ENCODE measurements at regions not wholly inside any gene's neighbourhood (a gene's known extent, or its start where the extent isn't known, plus 50 kb on each side); places are given as distances from the start of the nearest gene placed in this dataset.

DNA sequence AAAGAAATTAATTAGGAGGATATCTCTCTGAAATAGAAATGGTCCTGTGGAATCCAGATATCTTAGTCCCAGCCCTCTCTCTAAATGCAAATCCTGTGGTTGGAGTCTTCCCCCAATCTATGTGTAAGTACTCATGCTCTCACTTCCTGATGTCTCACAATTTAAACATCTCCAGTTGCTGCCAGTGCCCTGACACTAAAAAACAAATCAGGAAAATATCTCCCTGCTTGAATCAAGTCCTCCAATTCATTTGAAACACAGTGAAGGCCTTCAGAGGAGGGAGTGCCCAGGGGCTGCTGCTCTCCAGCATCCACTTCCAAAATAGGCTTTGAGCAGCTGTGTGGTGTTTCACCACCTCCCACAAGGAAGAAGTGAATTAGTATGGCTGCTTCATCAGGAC lies 413.8 kb downstream of the RAD51AP2 start:
- Histone ChIP-seq H3K36me3 (ENCODE audit: control insufficient read depth in 2 of 2, extremely low read depth in 1 of 2, insufficient read depth in 2 of 2, low read length in 2 of 2) (no peaks in the 10 kb centered on the region), H3K4me3 (ENCODE audit: control insufficient read depth in 2 of 3, extremely low read depth in 1 of 3, insufficient read depth in 2 of 3, low read depth in 1 of 3, low read length in 3 of 3) (no peak overlapping the region), H4K20me1 (ENCODE audit: control insufficient read depth, extremely low read depth, insufficient read depth, low read length) (no peaks in the 10 kb centered on the region), H3K4me1 (ENCODE audit: control insufficient read depth, extremely low read depth, insufficient read depth, low read length) (no peaks in the 10 kb centered on the region), H3K9me1 (ENCODE audit: control insufficient read depth, extremely low read depth, insufficient read depth, low read length) (no peaks in the 10 kb centered on the region), H3K9me3 (ENCODE audit: control insufficient read depth, low read depth, low read length) (no peaks in the 10 kb centered on the region), H3K9ac (ENCODE audit: control insufficient read depth, extremely low read depth, insufficient read depth, low read length) (no peak overlapping the region), H2AFZ (ENCODE audit: control insufficient read depth, low read length) (no peak overlapping the region), H3K27me3 (ENCODE audit: control insufficient read depth, extremely low read depth, insufficient read depth, low read length) (no peaks in the 10 kb centered on the region), H3K27ac (ENCODE audit: control insufficient read depth, insufficient read depth, low read length) (no peak overlapping the region), H3K4me2 (ENCODE audit: control insufficient read depth, extremely low read depth, insufficient read depth, low read depth, low read length) (no peak overlapping the region), H3K79me2 (ENCODE audit: control insufficient read depth, insufficient read depth, low read length) (no peaks in the 10 kb centered on the region)
- dilution Hi-C loops (cut with MboI; ENCODE audit: extremely low pct_ligation_motif_present, low sequenced_read_pairs) = no loop called here
- DNase-seq (ENCODE audit: low read depth, low spot score) (no peak), FAIRE-seq (no peak)
- TF ChIP-seq, protein P1, sequence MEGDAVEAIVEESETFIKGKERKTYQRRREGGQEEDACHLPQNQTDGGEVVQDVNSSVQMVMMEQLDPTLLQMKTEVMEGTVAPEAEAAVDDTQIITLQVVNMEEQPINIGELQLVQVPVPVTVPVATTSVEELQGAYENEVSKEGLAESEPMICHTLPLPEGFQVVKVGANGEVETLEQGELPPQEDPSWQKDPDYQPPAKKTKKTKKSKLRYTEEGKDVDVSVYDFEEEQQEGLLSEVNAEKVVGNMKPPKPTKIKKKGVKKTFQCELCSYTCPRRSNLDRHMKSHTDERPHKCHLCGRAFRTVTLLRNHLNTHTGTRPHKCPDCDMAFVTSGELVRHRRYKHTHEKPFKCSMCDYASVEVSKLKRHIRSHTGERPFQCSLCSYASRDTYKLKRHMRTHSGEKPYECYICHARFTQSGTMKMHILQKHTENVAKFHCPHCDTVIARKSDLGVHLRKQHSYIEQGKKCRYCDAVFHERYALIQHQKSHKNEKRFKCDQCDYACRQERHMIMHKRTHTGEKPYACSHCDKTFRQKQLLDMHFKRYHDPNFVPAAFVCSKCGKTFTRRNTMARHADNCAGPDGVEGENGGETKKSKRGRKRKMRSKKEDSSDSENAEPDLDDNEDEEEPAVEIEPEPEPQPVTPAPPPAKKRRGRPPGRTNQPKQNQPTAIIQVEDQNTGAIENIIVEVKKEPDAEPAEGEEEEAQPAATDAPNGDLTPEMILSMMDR (optimal IDR thresholded peaks at IDR 0.05 in 1 of 3, IDR thresholded peaks at IDR 0.05 in 1 of 3, conservative IDR thresholded peaks at IDR 0.05 in 1 of 3; ENCODE audit: extremely low read depth in 1 of 3, insufficient read depth in 2 of 3, low read length in 3 of 3) = no peak
- TF ChIP-seq EZH2 (IDR thresholded peaks at IDR 0.05; ENCODE audit: low read length) = no peak

DNA sequence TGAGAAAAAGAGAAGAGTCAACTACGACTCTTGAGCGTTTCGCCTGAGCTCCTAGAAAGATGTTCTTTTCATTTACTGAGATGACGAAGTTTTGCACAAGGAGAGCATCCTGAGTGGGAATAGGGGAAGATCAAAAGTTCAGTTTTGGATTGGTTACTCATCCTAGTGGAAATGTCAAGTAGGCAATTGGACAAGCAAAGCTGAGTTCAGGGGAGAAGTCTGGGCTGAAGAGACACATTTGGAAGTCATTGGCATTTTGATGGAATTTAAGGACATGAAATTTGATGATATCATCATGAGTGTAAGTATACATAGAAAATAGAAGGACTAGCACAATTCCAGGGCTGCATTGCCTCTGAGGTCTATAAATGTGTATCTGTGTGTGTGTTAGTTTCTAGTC lies 416.6 kb downstream of the RAD51AP2 start:
- Histone ChIP-seq H3K79me2 (ENCODE audit: control insufficient read depth, insufficient read depth, low read length) (no peaks in the 10 kb centered on the region), H3K4me1 (ENCODE audit: control insufficient read depth, extremely low read depth, insufficient read depth, low read length) (no peaks in the 10 kb centered on the region), H3K9me3 (ENCODE audit: control insufficient read depth, low read depth, low read length) (no peaks in the 10 kb centered on the region), H3K27ac (ENCODE audit: control insufficient read depth, insufficient read depth, low read length) (no peak overlapping the region), H3K9me1 (ENCODE audit: control insufficient read depth, extremely low read depth, insufficient read depth, low read length) (no peaks in the 10 kb centered on the region), H3K4me2 (ENCODE audit: control insufficient read depth, extremely low read depth, insufficient read depth, low read depth, low read length) (no peak overlapping the region), H3K36me3 (ENCODE audit: control insufficient read depth in 2 of 2, extremely low read depth in 1 of 2, insufficient read depth in 2 of 2, low read length in 2 of 2) (no peaks in the 10 kb centered on the region), H3K27me3 (ENCODE audit: control insufficient read depth, extremely low read depth, insufficient read depth, low read length) (no peaks in the 10 kb centered on the region), H2AFZ (ENCODE audit: control insufficient read depth, low read length) (no peak overlapping the region), H4K20me1 (ENCODE audit: control insufficient read depth, extremely low read depth, insufficient read depth, low read length) (no peaks in the 10 kb centered on the region), H3K9ac (ENCODE audit: control insufficient read depth, extremely low read depth, insufficient read depth, low read length) (no peak overlapping the region), H3K4me3 (ENCODE audit: control insufficient read depth in 2 of 3, extremely low read depth in 1 of 3, insufficient read depth in 2 of 3, low read depth in 1 of 3, low read length in 3 of 3) (no peak overlapping the region)
- DNase-seq (ENCODE audit: low read depth, low spot score) = no peak
- no peak for FAIRE-seq
- dilution Hi-C loops (cut with MboI; ENCODE audit: extremely low pct_ligation_motif_present, low sequenced_read_pairs) = no loop called here
- TF ChIP-seq, protein P1 (optimal IDR thresholded peaks at IDR 0.05 in 1 of 3, IDR thresholded peaks at IDR 0.05 in 1 of 3, conservative IDR thresholded peaks at IDR 0.05 in 1 of 3; ENCODE audit: extremely low read depth in 1 of 3, insufficient read depth in 2 of 3, low read length in 3 of 3) = no peak
- no peak for TF ChIP-seq EZH2 (IDR thresholded peaks at IDR 0.05; ENCODE audit: low read length)
